Erythroblast (primary cell): ENCODE measurements at regions not wholly inside any gene's neighbourhood (a gene's known extent, or its start where the extent isn't known, plus 50 kb on each side); places are given as distances from the start of the nearest gene placed in this dataset.
"Not testable (repeated sequence)": the region's sequence is repeated elsewhere in the genome, so short reads cannot be mapped to it uniquely, and the experiment has no call there.

Experiments used
- DNase-seq, 2 experiments: peaks; one replicate each; lab custom pipeline; 2025; lab: John Stamatoyannopoulos, UW
- GATA1 ChIP-seq: IDR thresholded peaks from 2 replicates; pipeline ENCODE4 v1.6.1; 2011; ENCODE audit warnings: low read depth, mild to moderate bottlenecking, control low read depth, low read length, moderate library complexity
- POLR2A ChIP-seq: IDR thresholded peaks from 2 replicates; pipeline ENCODE4 v1.6.1; 2011; ENCODE audit warnings: mild to moderate bottlenecking, low read length

DNA sequence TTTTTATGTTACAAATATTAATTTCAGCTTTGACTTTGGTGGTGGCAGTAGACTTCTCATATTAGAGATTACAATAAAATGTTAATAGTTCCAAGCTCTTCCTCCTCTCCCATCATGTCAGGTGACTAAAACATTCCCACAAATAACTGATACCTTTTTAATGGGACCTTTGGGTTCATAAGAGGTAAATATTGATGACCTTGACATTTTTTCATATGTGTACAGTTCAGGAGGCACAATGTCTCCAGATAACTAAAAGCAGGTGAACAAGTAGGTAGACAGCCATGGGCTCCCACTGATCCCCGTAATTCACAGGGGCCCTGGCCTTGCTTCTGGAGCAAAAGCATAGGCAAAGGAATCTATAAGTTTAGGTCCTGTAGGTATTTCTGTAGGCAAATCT is 317.7 kb downstream of the SOX4 start:
- no peak for DNase-seq
- no peak for TF ChIP-seq GATA1
- TF ChIP-seq POLR2A: no peak

DNA sequence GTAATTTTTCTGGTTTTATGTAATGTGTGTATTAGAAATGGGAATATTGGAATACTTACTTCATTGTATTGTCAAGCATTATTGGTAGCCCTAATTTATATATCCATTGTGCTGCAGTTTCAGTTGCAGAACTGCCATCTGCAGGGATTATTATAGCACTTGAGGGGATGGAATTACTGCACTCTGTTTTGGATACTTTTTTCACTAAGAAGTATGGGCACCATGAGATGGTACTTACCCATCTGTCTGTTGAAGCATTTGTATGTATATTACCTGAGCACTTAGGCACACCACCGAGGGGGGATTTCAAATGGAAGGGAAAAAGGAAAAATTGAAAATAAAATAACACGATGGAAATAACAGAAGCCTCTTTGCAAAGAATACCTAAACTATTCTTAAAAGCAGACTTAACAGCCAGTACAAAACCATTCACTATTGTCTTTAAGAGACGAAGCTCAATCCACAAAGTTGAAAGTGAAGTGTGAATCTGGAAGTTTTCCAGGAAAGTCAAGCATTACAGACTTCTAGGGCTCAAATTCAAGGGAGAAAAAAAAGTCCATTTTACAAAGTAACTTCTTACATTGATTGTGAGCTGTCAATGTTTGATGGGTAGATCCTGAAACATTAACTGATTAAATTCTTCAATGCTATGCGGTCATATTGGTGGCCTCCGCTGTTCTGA is 318.7 kb downstream of the SOX4 start:
- no peak for DNase-seq
- TF ChIP-seq GATA1 (no peak), POLR2A (no peak)

DNA sequence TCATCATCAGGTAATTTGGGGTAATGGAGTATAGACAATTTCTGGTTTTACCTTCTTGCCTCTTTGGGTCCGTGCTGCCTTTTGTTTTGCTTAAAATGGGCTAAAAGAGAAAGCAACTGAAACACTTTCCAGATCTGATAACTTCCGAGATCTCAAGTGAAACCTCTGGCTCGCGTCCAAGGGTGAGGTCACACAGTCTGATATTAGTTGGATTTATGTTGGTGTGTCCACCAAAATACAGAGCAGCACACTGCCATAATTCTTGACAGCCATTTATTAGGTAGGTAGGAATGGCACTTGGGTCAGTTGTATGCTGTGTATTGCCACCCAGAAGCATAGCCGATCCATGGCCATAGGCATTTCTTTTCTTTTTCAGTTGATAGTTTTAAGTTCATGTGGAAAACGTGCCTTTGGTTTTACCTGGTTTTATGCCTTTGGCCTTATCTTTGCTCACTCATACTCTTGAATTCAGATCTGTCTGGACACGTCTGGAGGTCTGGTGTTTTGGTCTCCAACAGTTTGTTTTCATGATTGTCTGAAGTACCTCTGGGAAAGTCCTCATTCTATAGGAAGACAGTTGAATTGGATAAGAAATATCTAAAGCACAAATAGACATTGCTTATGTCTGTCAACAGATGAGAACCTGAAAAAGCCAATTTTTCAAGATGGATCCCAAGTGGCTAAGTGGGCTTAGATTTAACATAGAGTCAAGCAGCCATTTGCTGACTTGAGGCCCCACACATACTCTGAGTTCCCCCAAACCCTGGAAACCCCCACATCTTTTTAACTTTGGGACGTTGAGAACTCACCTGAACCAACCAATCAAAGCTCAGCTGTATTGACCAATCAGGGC is 320.8 kb downstream of the SOX4 start:
- TF ChIP-seq GATA1: no peak
- TF ChIP-seq POLR2A: no peak

DNA sequence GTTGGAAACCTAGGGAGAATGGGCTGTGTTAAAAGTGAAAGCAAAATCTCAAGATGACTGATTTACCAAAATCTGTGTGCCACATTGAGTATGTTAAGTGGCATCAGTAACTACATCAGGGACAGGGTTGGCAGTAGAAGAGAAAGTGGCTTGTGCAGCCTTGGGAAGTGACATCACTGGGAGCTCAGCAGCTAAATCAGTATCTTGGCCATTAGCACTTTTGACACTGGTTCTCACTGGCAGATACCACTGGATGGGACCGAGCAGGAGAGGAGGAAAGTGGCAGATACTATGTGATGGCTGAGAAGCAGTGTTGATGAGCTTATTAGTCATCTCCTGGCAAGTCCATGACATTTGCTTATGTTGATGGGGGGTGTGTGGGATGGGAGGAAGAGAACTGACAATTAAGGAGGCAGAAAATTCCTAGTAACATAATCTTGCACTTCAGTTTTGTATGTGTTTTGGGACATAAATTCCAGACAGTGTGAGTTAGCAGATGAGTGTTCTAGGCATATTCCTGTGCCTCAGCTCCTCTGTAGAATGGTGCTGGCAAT is 322.2 kb downstream of the SOX4 start:
- DNase-seq: no peak
- TF ChIP-seq GATA1 (no peak), POLR2A (no peak)

More for the DNA sequence above, 320.8 kb downstream of the SOX4 start:
- DNase-seq: peak; percentile 9 to 11

DNA sequence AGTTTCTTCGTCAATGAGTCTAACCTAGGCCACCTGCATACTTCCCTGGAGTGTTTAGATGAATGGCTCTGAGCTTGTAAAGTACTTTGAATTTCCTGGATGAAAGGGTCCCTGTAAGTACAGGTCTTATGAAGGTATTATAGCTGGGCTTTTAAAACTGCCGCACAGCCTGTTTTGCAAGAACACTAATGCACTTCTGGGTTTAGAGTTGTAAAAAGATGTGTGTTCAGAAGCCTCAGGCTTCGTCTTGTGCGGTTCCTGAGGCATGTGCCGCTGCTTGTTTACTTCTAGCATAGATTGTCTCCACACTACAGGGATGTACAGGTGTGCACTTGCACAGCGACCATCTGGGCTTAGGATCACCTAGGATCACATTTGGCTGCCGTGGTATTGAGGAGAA is 324.5 kb downstream of the SOX4 start:
- DNase-seq: no peak
- TF ChIP-seq GATA1: no peak

DNA sequence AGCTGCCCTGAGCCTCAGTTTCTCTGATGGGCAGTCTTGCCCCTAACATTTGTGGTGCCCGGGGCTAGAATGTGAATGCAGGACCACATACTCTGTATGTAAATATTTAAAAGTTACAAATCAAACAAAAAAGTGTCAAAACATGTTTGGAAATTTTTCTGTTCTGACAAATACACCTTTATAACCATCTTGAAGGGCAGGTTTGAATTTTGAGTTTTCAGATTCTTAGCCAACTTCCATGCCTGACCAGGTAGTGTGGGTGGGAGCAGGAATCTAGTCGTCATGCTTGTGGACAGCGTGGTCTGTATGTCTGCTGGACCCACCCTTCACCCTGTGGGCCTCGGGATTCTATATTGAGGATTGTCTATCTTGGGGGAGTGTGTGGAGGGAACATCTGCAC is 325.1 kb downstream of the SOX4 start:
- no peak for TF ChIP-seq GATA1
- TF ChIP-seq POLR2A: no peak
- DNase-seq: no peak

DNA sequence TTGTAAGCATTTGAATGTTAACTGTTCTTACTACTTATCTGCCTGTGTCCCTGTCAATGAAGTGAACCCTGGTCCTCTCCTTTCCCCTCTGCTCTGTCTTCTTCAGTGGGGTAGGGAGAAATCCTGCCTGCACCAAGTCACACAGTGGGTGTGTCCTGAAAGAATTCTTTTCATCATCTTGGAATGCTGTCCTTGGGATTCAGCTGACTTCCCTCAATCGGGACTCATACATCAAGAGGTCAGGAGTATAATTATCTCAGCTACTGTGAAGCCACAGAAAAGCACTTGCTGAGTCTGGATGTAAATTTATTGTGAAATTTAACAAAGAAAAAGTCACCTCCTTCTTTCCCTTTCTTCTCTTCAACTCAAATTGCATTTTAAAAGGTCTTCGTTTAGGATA is 328.5 kb downstream of the SOX4 start:
- no peak for DNase-seq
- TF ChIP-seq GATA1: no peak
- TF ChIP-seq POLR2A: no peak

DNA sequence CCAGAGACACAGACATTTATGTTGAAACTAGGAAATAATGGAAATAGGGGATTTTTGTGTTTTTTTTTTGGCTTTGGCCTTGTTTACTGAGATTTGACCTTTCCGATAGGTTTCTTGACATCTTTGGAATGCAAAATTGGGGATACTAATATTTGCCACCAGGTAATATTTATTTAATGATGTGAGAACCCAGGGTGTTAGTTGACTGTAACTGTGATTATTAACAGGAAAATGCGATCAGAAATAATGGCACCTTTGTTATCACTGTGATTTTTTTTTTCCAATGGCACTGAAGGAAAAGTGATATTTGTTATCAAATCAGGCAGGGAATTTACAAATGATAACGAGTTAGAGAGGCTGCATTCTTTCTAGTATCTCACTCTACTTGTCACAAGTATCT is 330.5 kb downstream of the SOX4 start:
- no peak for DNase-seq
- TF ChIP-seq POLR2A (no peak), GATA1 (no peak)

DNA sequence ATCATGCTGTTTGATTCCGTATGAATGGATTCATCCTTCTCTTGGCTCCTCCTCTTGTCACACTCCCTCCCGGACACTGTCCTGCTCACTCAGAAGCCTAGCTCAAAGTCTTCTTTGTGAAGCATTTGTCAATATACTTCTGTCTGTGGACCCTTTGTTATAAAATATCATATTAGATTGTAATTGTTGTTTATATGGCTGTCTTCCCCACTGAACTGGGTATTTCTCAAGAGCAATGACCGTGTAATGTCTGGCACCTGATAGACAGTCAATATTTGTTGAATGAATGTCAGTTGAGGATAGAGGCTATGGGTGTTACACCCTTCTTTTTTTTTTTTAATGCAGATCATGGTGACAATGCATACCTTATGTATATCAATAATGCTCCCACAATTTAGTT is 335.3 kb downstream of the SOX4 start:
- TF ChIP-seq POLR2A (no peak), GATA1 (no peak)
- no peak for DNase-seq

DNA sequence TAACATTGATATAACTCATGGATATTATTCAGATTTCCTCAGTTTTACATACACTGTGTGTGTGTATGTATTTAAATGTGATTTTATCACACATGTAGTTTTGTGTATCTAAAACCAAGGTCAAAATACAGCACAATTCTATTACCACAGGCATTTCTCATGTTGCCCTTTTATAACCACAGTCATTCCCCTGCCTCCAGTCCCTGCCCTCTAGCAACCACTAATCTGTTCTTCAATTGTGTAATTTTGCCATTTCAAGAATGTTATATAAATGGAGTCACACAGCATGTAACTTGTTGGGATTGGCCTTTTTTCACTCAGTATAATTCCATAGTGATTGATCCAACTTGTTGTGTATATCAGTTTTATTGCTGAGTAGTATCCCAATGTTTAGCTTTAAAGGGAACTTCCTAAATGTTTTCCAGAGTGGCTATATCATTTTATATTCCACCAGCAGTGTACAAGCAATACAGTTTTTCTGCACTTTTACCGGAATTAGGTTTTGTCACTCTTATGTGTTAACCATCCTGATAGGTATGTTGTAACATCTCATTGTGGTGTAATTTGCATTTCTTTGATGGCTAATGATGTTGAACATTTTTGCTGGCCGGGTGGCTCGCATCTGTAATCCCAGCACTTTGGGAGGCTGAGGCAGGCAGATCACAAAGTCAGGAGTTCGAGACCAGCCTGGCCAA is 338.2 kb downstream of the SOX4 start:
- no peak for DNase-seq
- TF ChIP-seq POLR2A (no peak), GATA1 (no peak)

DNA sequence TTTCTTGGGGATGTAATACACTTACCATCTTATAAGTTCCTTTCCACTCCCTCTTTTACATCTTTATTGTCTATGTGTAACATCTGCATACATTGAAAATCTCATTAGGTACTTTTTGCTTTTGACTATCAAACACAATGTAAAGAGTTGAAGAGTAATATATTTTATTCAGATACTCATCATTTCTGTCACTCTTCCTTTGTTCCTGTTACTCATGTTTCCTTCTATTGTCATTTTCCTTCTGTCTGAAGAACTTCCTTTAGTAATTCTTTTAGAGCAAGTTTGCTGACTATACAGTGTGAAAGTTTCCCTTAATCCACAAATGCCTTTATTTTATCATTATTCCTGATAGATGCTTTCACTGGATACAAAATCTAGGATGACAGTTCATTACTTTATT is 339.8 kb downstream of the SOX4 start:
- DNase-seq: no peak
- TF ChIP-seq POLR2A (no peak), GATA1 (no peak)

DNA sequence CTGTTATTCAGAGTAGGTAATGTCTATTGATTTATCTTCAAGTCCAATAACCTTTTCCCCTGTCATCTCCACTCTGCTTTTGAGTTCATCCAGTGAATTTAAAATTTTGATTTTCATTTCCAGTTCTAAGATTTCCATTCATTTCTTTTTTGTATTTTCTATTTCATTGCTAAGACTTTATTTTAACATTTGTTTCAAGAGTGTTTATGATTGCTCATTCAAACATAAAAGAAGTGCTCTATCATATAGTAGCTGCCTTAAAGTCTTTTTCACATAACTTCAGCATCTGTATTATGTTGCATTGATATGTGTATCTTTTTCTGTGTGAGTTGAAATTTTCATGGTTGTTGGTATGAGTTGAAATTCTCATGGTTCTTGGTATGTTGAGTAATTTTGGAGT is 341.6 kb downstream of the SOX4 start:
- DNase-seq: no peak
- TF ChIP-seq GATA1 (no peak), POLR2A (no peak)

DNA sequence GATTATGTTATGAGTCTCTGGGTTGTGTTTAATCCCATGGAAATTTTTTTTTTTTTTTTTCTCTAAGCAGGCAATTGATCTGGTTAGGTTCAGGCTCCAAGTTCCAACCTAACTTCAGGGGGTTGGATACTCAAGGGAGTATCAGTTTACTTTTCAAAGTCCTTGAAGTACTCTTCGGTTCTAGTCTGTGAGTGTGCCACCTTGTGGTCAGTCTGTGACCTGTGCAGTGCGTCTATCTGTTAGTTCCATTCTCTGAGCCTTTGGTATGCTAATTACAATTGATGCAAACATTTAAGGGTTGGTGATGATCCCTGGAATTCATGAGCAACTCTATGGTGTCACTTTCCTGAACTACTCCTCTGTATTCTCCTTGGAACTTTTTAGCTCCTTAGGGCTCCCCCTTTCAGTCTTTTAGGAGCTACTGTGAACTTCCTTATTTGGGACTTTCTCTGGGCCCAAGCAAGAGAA is 342.0 kb downstream of the SOX4 start:
- no peak for TF ChIP-seq GATA1
- no peak for TF ChIP-seq POLR2A
- peak; percentile 28 to 44 for DNase-seq

DNA sequence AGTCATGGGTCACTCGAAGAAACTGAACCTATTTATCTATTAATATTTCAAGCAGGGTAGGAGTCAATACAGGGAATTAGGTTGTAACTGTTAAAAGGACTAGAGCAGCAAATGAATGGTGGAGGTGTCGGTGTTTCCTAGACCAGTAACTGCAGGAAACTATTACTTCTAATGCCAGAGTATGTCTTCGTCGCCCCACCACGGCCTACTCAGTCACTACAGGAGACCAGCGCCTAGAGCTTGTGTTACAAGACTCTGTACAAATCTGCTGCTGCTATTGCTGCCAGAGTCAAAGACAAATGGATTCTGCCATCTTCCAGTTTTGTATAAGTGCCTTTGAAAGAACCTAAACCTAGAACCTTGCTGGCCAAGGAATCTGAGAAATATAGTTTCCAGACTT is 343.9 kb downstream of the SOX4 start:
- no peak for DNase-seq
- TF ChIP-seq GATA1 (no peak), POLR2A (no peak)

DNA sequence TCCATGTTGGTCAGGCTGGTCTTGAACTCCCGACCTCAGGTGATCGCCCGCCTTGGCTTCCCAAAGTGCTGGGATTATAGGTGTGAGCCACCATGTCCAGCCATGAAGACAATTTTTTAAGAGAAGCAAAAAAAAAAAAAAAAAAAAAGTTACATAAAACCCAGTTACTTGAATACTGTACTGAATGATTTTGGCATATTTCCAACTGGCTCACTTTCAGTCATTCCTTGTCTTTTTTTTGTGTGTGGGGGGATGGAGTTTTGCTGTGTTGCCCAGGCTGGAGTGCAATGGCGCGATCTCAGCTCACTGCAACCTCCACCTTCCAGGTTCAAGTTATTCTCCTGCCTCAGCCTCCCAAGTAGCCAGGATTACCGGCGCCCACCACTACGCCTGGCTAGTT is 345.5 kb downstream of the SOX4 start:
- not testable (repeated sequence) for DNase-seq
